Thyroid gland (tissue), 4 donors: ENCODE measurements at regions not wholly inside any gene's neighbourhood (a gene's known extent, or its start where the extent isn't known, plus 50 kb on each side); places are given as distances from the start of the nearest gene placed in this dataset.

Experiments used
- DNase-seq, 2 donors: peaks; one replicate each; pipeline ENCODE4 v3.0.0-alpha.2; 2019
- H3K27ac ChIP-seq, 3 donors: fragments of 200-600 bp; sonication (generic); 1 replicate in 2 of 3; 2 replicates in 1 of 3; pipeline ENCODE4 v1.5.1; 2016 to 2019; ENCODE audit warnings: mild to moderate bottlenecking in 1 of 3, moderate library complexity in 1 of 3
- H3K27me3 ChIP-seq: fragments of 200-600 bp; sonication (generic); one replicate; pipeline ENCODE4 v1.5.1; 2019
- H3K36me3 ChIP-seq, 2 donors: fragments of 200-600 bp; sonication (generic); one replicate each; pipeline ENCODE4 v1.5.1; 2016 to 2019
- H3K4me1 ChIP-seq, 2 donors: fragments of 200-600 bp; sonication (generic); one replicate each; pipeline ENCODE4 v1.5.1; 2017 to 2019
- H3K4me3 ChIP-seq, 3 donors: fragments of 200-600 bp; sonication (generic); replicated peaks in 1 of 3; 1 replicate in 2 of 3; 2 replicates in 1 of 3; pipeline ENCODE4 v1.5.1; 2016; ENCODE audit warnings: mild to moderate bottlenecking in 1 of 3
- H3K9me3 ChIP-seq: fragments of 200-600 bp; sonication (generic); one replicate; pipeline ENCODE4 v1.5.1; 2017
- POLR2A ChIP-seq, 2 donors: fragments of 450-650 bp; IDR thresholded peaks; one replicate each; pipeline ENCODE4 v1.6.1; 2017; ENCODE audit warnings: antibody characterized with exemption in 2 of 2, mild to moderate bottlenecking in 2 of 2, moderate library complexity in 1 of 2
- WGBS, 2 donors: methylation state at CpG; one replicate each; pipeline ENCODE4 v1.1.5; 2017; 5-methylcytosine and 5-hydroxymethylcytosine counted together
- intact Hi-C: fragments of 100-400 bp; cut with DNase I; formaldehyde crosslinking; loops from one replicate; pipeline ENCODE4 v1.15.1; 2023
- TF ChIP-seq, protein P1 (sequence below), 6 experiments: fragments of 200-600 bp in 3 of 6; fragments of 450-650 bp in 3 of 6; sonication (generic) in 3 of 6; IDR thresholded peaks; one replicate each; pipeline ENCODE4 v1.5.1; 2016 to 2019; ENCODE audit warnings: antibody characterized with exemption in 6 of 6, mild to moderate bottlenecking in 2 of 6, inconsistent platforms in 1 of 6, moderate library complexity in 1 of 6

DNA sequence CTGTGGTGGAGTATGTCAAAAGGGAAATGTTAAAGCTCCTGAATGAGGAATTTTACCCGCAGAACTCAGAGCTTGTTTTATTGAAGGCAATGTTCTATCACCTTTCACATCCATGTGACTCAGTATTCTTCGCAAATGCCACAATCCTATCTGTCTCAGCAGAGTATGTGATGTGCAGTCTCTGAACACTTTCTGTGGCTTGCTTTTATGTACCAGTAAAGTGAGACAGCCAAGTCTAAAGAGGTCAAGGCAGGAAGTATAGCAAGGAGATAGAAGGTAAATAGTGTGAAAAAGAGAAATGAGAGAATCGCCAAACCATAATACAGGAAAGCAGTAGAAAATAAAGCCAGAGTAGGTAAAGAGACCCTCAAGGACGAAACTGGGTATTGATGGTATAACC lies 515.8 kb downstream of the RAB28 start:
- WGBS, 2 donors = 68 to 71% methylated on average over 4 of the region's 4 CpGs
- Histone ChIP-seq H3K4me1 (no peaks in the 10 kb centered on the region), H3K27ac (no peak overlapping the region), H3K36me3 (no peaks in the 10 kb centered on the region), H3K27me3 (no peaks in the 10 kb centered on the region), H3K4me3 (no peak overlapping the region), H3K9me3 (no peaks in the 10 kb centered on the region)
- DNase-seq = no peak
- intact Hi-C loops = no loop called here
- TF ChIP-seq POLR2A (IDR thresholded peaks at IDR 0.05) = no peak
- TF ChIP-seq, protein P1, sequence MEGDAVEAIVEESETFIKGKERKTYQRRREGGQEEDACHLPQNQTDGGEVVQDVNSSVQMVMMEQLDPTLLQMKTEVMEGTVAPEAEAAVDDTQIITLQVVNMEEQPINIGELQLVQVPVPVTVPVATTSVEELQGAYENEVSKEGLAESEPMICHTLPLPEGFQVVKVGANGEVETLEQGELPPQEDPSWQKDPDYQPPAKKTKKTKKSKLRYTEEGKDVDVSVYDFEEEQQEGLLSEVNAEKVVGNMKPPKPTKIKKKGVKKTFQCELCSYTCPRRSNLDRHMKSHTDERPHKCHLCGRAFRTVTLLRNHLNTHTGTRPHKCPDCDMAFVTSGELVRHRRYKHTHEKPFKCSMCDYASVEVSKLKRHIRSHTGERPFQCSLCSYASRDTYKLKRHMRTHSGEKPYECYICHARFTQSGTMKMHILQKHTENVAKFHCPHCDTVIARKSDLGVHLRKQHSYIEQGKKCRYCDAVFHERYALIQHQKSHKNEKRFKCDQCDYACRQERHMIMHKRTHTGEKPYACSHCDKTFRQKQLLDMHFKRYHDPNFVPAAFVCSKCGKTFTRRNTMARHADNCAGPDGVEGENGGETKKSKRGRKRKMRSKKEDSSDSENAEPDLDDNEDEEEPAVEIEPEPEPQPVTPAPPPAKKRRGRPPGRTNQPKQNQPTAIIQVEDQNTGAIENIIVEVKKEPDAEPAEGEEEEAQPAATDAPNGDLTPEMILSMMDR (IDR thresholded peaks at IDR 0.05) = no peak

DNA sequence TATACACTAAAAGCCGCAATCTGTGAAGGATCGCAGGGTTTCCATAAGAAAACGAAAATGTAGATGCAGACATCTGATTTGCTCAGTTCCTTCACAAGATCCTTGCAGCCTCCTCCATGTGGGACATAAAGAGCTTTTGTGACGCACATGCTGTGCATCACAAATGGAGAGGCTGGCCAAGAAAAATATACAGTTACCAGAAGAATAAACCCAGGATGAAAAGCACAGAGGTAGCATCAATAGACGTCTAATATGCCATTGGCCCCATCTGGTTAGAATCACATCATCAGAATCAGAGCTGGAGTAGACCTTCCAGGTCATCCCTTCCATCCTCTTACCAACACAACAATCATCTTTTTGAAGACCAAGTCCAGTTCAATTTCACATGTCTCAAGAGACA lies 517.4 kb downstream of the RAB28 start:
- TF ChIP-seq, protein P1 (IDR thresholded peaks at IDR 0.05) = no peak
- no peak for TF ChIP-seq POLR2A (IDR thresholded peaks at IDR 0.05)
- no peaks in the 10 kb centered on the region for H3K4me1 ChIP-seq
- H3K4me3 ChIP-seq = no peak overlapping the region
- WGBS, 2 donors = 85 to 88% methylated on average over 5 of the region's 5 CpGs
- H3K9me3 ChIP-seq = no peaks in the 10 kb centered on the region
- no peak for DNase-seq
- no peaks in the 10 kb centered on the region for H3K27me3 ChIP-seq
- intact Hi-C loops = no loop called here
- no peaks in the 10 kb centered on the region for H3K36me3 ChIP-seq
- H3K27ac ChIP-seq = no peak overlapping the region

DNA sequence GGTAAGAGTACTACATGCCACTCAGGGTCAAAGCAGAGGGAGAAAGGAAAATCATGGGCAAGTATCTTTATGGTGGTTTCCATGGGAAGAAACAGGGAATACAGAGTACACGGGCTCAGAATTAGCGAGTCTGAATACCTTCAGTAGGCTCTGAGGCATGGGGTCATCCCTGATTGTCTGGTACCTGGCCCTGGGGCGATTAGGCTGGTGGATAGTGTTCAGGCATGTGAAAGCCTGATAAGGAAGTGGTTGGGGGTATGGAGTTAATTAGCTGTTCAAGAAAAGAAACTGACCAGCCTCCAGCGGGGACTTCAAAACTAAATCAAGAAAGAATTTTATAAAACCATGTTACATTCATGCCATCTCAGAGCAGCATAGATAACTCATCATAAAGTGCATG lies 518.8 kb downstream of the RAB28 start:
- Histone ChIP-seq H3K27me3 (no peaks in the 10 kb centered on the region), H3K4me1 (no peaks in the 10 kb centered on the region), H3K36me3 (no peaks in the 10 kb centered on the region), H3K27ac (no peak overlapping the region), H3K4me3 (no peak overlapping the region), H3K9me3 (no peaks in the 10 kb centered on the region)
- WGBS, 2 donors = 57 to 60% methylated on average over 4 of the region's 4 CpGs
- intact Hi-C loops = no loop called here
- TF ChIP-seq, protein P1 (IDR thresholded peaks at IDR 0.05) = no peak
- no peak for TF ChIP-seq POLR2A (IDR thresholded peaks at IDR 0.05)
- DNase-seq = no peak

DNA sequence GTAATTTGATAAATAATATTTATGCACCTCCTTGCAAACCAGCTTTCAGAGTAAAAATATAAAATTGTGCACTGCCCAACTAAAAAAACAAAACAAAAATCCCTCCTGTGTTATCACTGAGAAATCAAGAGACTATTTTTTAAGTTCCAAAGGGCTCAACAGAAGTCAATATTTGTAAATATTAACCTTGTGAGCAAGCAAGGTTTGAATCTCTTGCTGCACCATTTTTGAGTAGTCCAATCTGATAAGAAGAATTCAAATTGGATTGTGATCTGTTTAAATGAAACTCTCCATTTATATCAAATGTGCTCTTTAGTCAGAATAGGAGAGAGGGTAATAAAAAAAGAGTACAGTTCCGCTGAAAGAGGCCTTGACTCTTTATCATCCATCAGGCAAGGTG lies 520.2 kb downstream of the RAB28 start:
- H3K27ac ChIP-seq = no peak overlapping the region
- 81 to 94% methylated on average over 1 of the region's 1 CpG for WGBS, 2 donors

DNA sequence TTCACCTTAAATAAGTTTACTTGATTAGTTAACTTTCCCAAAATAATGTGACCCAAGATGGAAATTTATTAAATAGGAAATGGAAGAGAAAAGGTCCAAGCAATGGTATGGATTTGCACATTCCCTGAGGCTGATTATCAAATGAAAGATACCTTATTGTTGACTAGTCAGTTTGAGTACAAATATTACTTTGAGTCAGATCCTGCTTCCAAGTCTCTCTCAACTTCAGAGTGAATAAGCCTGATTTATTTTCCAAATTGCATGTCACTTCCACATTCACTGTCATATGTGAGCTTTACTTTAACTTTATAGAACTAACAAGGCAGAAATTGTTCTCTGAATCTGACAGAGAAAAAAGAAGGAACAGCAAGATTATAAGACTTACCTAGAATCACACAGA lies 520.8 kb downstream of the RAB28 start:
- Histone ChIP-seq H3K27me3 (no peaks in the 10 kb centered on the region), H3K27ac (no peak overlapping the region), H3K36me3 (no peaks in the 10 kb centered on the region), H3K4me3 (no peak overlapping the region), H3K9me3 (no peaks in the 10 kb centered on the region), H3K4me1 (no peaks in the 10 kb centered on the region)
- DNase-seq = no peak
- intact Hi-C loops = no loop called here
- TF ChIP-seq, protein P1 (IDR thresholded peaks at IDR 0.05) = no peak
- no peak for TF ChIP-seq POLR2A (IDR thresholded peaks at IDR 0.05)

More for the DNA sequence above, 520.2 kb downstream of the RAB28 start:
- intact Hi-C loops = no loop called here
- H3K4me3 ChIP-seq = no peak overlapping the region
- H3K36me3 ChIP-seq = no peaks in the 10 kb centered on the region
- no peaks in the 10 kb centered on the region for H3K27me3 ChIP-seq
- TF ChIP-seq POLR2A (IDR thresholded peaks at IDR 0.05) = no peak
- TF ChIP-seq, protein P1 (IDR thresholded peaks at IDR 0.05) = no peak
- no peaks in the 10 kb centered on the region for H3K9me3 ChIP-seq
- H3K4me1 ChIP-seq = no peaks in the 10 kb centered on the region
- no peak for DNase-seq
